ENCODE measurements at regions not wholly inside any gene's neighbourhood (a gene's known extent, or its start where the extent isn't known, plus 50 kb on each side); places are given as distances from the start of the nearest gene placed in this dataset.

- Histone ChIP-seq H3K27me3 (no peaks in the 10 kb centered on the region), H3K36me3 (no peaks in the 10 kb centered on the region), H3K4me1 (peaks cover 0 to 3% (median 0%) of the 10 kb centered on the region in 4 donors), H3K4me3 (no peak overlapping the region), H3K27ac (no peak overlapping the region), H3K9me3 (no peaks in the 10 kb centered on the region)
- no peak for DNase-seq
- TF ChIP-seq, protein P1, sequence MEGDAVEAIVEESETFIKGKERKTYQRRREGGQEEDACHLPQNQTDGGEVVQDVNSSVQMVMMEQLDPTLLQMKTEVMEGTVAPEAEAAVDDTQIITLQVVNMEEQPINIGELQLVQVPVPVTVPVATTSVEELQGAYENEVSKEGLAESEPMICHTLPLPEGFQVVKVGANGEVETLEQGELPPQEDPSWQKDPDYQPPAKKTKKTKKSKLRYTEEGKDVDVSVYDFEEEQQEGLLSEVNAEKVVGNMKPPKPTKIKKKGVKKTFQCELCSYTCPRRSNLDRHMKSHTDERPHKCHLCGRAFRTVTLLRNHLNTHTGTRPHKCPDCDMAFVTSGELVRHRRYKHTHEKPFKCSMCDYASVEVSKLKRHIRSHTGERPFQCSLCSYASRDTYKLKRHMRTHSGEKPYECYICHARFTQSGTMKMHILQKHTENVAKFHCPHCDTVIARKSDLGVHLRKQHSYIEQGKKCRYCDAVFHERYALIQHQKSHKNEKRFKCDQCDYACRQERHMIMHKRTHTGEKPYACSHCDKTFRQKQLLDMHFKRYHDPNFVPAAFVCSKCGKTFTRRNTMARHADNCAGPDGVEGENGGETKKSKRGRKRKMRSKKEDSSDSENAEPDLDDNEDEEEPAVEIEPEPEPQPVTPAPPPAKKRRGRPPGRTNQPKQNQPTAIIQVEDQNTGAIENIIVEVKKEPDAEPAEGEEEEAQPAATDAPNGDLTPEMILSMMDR (IDR thresholded peaks at IDR 0.05): no peak
- TF ChIP-seq POLR2AphosphoS5 (IDR thresholded peaks at IDR 0.05) (no peak), EP300 (IDR thresholded peaks at IDR 0.05) (no peak), POLR2A (IDR thresholded peaks at IDR 0.05) (no peak)
- 79 to 91% (median 89%) methylated on average over 5 of the region's 5 CpGs for WGBS, 5 donors
- intact Hi-C loops (cut with DNase I; ENCODE audit: low total_unique reads): no loop called here
Observed at GRCh38 chr2:23249348-23249747, 135.6 kb upstream of the KLHL29 start.

DNA sequence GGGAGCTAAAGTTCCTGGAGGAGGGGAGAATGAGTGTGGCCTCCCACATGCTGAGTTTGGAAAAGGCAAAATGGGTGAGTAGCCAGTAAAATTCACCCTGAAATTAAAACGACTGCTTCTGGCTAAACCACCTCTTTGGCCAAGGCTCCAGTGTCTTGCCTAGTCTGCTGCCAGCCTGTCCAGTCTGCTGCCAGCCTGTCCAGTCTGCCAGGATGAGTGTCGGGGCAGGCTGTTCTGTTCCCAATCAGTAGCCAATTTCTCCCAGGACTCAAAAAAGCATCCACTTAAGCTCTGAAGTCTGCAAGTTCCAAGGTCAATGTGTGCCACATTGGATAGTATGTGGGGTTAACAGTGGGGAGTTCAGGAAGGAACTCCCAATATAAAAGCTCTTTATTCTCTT lies 134.6 kb upstream of the KLHL29 start:
- H3K9me3 ChIP-seq: no peaks in the 10 kb centered on the region
- 53 to 75% (median 68%) methylated on average over 2 of the region's 2 CpGs for WGBS, 5 donors
- intact Hi-C loops (cut with DNase I; ENCODE audit: low total_unique reads): no loop called here
- no peaks in the 10 kb centered on the region for H3K27me3 ChIP-seq
- H3K27ac ChIP-seq: no peak overlapping the region
- TF ChIP-seq, protein P1 (IDR thresholded peaks at IDR 0.05): no peak
- TF ChIP-seq POLR2AphosphoS5 (IDR thresholded peaks at IDR 0.05): no peak
- no peak for TF ChIP-seq POLR2A (IDR thresholded peaks at IDR 0.05)
- TF ChIP-seq EP300 (IDR thresholded peaks at IDR 0.05): no peak
- no peaks in the 10 kb centered on the region for H3K4me1 ChIP-seq
- no peak for DNase-seq
- no peak overlapping the region for H3K4me3 ChIP-seq
- no peaks in the 10 kb centered on the region for H3K36me3 ChIP-seq

GRCh38 chr2:23256643-23257042 lies 128.3 kb upstream of the KLHL29 start:
- DNase-seq: no peak
- H3K27ac ChIP-seq: no peak overlapping the region
- H3K9me3 ChIP-seq: no peaks in the 10 kb centered on the region
- H3K36me3 ChIP-seq: no peaks in the 10 kb centered on the region
- intact Hi-C loops (cut with DNase I; ENCODE audit: low total_unique reads): no loop called here
- no peak overlapping the region for H3K4me3 ChIP-seq
- no peak for TF ChIP-seq POLR2AphosphoS5 (IDR thresholded peaks at IDR 0.05)
- H3K4me1 ChIP-seq: no peaks in the 10 kb centered on the region
- H3K27me3 ChIP-seq: no peaks in the 10 kb centered on the region
- WGBS, 5 donors: 54 to 63% (median 57%) methylated on average over 2 of the region's 2 CpGs

- no peak overlapping the region for H3K27ac ChIP-seq
- H3K4me3 ChIP-seq: no peak overlapping the region
- intact Hi-C loops (cut with DNase I; ENCODE audit: low total_unique reads): no loop called here
- H3K4me1 ChIP-seq: no peaks in the 10 kb centered on the region
- TF ChIP-seq POLR2AphosphoS5 (IDR thresholded peaks at IDR 0.05): no peak
- no peak for DNase-seq
- no peaks in the 10 kb centered on the region for H3K9me3 ChIP-seq
- 52 to 63% (median 58%) methylated on average over 3 of the region's 3 CpGs for WGBS, 5 donors
- no peaks in the 10 kb centered on the region for H3K27me3 ChIP-seq
- H3K36me3 ChIP-seq: no peaks in the 10 kb centered on the region
Observed at GRCh38 chr2:23260621-23261020, 124.4 kb upstream of the KLHL29 start.

DNA sequence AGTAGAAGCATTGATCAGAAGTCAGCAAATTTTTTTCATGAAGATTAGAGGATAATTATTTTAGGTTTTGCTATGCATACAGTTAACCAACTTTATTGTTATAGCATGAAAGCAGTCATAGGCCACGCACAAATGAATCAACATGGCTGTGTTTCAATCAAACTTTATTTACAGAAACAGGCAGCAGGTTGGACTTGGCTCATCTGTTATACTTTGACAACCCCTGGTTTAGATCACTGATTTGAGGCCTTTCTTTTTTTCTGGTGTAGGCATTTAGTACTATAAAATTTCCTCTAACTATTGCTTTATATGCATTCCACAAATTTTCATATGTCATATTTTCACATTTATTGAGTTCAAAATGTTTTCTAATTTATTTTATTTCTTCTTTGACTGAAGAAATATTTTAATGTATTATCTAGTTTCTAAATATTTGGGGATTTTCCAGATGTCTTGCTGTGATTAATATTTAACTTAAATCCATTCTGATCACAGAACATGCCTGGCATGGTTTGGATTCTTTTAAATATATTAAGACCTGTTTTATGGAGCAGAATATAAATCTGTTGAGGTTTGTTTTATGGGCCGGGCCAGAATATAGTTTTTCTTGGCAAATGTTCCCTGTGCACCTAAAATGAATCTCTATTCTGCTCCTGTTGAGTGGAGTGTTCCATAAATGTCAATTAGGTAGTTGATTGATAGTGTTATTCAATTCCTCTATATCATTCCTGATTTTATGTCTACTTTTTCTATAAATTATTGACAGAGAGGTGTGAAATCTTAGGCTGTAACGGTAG lies 116.3 kb upstream of the KLHL29 start:
- intact Hi-C loops (cut with DNase I; ENCODE audit: low total_unique reads): no loop called here
- WGBS, 5 donors: 51 to 67% (median 56%) methylated on average over 3 of the region's 3 CpGs
- Histone ChIP-seq H3K27ac (no peak overlapping the region), H3K36me3 (no peaks in the 10 kb centered on the region), H3K27me3 (no peaks in the 10 kb centered on the region), H3K9me3 (no peaks in the 10 kb centered on the region), H3K4me1 (no peaks in the 10 kb centered on the region), H3K4me3 (no peak overlapping the region)
- TF ChIP-seq EP300 (IDR thresholded peaks at IDR 0.05) (no peak), POLR2A (IDR thresholded peaks at IDR 0.05) (no peak), POLR2AphosphoS5 (IDR thresholded peaks at IDR 0.05) (no peak)
- TF ChIP-seq, protein P1 (IDR thresholded peaks at IDR 0.05): no peak
- DNase-seq: no peak
